Neuronal stem cell (in vitro differentiated cells): ENCODE measurements at regions not wholly inside any gene's neighbourhood (a gene's known extent, or its start where the extent isn't known, plus 50 kb on each side); places are given as distances from the start of the nearest gene placed in this dataset.

Source experiments
- DNase-seq: peaks from one replicate; pipeline ENCODE4 v3.0.0-alpha.2; 2013; ENCODE audit warnings: low spot score
- H2AFZ ChIP-seq: one replicate; pipeline ENCODE4 v1.6.1; 2013; ENCODE audit warnings: mild to moderate bottlenecking, low read length, inconsistent platforms
- H2AK5ac ChIP-seq: 2 replicates; pipeline ENCODE4 v1.6.1; 2013; ENCODE audit warnings: low read depth, mild to moderate bottlenecking, inconsistent platforms, low read length, moderate library complexity, mixed read lengths
- H2BK120ac ChIP-seq: 2 replicates; pipeline ENCODE4 v1.6.1; 2013; ENCODE audit warnings: low read depth, mild to moderate bottlenecking, inconsistent platforms, low read length, moderate library complexity, mixed read lengths
- H2BK12ac ChIP-seq: one replicate; pipeline ENCODE4 v1.6.1; 2013; ENCODE audit warnings: low read length, inconsistent platforms
- H2BK15ac ChIP-seq: 2 replicates; pipeline ENCODE4 v1.6.1; 2013; ENCODE audit warnings: mild to moderate bottlenecking, low read length, inconsistent platforms, mixed read lengths
- H2BK5ac ChIP-seq: one replicate; pipeline ENCODE4 v1.6.1; 2013; ENCODE audit warnings: inconsistent platforms, mild to moderate bottlenecking, low read length, moderate library complexity
- H3K14ac ChIP-seq: one replicate; pipeline ENCODE4 v1.6.1; 2013; ENCODE audit warnings: low read length, inconsistent platforms
- H3K18ac ChIP-seq: 2 replicates; pipeline ENCODE4 v1.6.1; 2013; ENCODE audit warnings: low read length, inconsistent platforms
- H3K23ac ChIP-seq: 2 replicates; pipeline ENCODE4 v1.6.1; 2013; ENCODE audit warnings: low read depth, mild to moderate bottlenecking, mixed read lengths, low read length, inconsistent platforms; ENCODE audit not compliant: poor library complexity
- H3K27ac ChIP-seq: replicated peaks from 3 replicates; pipeline ENCODE4 v1.5.1; 2013; ENCODE audit warnings: low read length, inconsistent platforms
- H3K27me3 ChIP-seq, 3 experiments: 2 replicates each; pipeline ENCODE4 v1.6.1; 2013; ENCODE audit warnings: low read length in 3 of 3, mild to moderate bottlenecking in 2 of 3, inconsistent platforms in 1 of 3, low read depth in 1 of 3, mixed read lengths in 1 of 3, moderate library complexity in 1 of 3; ENCODE audit not compliant: control insufficient read depth in 3 of 3, insufficient read depth in 3 of 3
- H3K36me3 ChIP-seq, 2 donors: replicated peaks in 1 of 2; 2 replicates each; pipeline ENCODE4 v1.6.1; 2013; ENCODE audit warnings: low read length in 2 of 2; ENCODE audit not compliant: control insufficient read depth in 2 of 2, insufficient read depth in 2 of 2
- H3K4ac ChIP-seq: 2 replicates; pipeline ENCODE4 v1.6.1; 2013; ENCODE audit warnings: inconsistent platforms, mild to moderate bottlenecking, low read length, moderate library complexity
- H3K4me1 ChIP-seq, 2 donors: 1 replicate in 1 of 2; 2 replicates in 1 of 2; pipeline ENCODE4 v1.6.1; 2013; ENCODE audit warnings: low read length in 2 of 2, low read depth in 1 of 2; ENCODE audit not compliant: control insufficient read depth in 2 of 2, insufficient read depth in 1 of 2
- H3K4me2 ChIP-seq: one replicate; pipeline ENCODE4 v1.6.1; 2013; ENCODE audit warnings: mild to moderate bottlenecking, low read length, inconsistent platforms; ENCODE audit not compliant: insufficient read depth, poor library complexity, severe bottlenecking
- H3K4me3 ChIP-seq, 2 donors: 2 replicates each; pipeline ENCODE4 v1.5.1; 2013; ENCODE audit warnings: low read length in 2 of 2, mild to moderate bottlenecking in 2 of 2, inconsistent platforms in 1 of 2, moderate library complexity in 1 of 2
- H3K79me1 ChIP-seq: one replicate; pipeline ENCODE4 v1.6.1; 2013; ENCODE audit warnings: low read depth, mild to moderate bottlenecking, inconsistent platforms, low read length, moderate library complexity
- H3K9ac ChIP-seq: one replicate; pipeline ENCODE4 v1.6.1; 2013; ENCODE audit warnings: mild to moderate bottlenecking, low read depth, low read length, inconsistent platforms; ENCODE audit not compliant: poor library complexity
- H3K9me3 ChIP-seq, 2 donors: replicated peaks in 1 of 2; 2 replicates each; pipeline versions ENCODE3 to v1.6.1; 2013; ENCODE audit warnings: low read length in 2 of 2, mild to moderate bottlenecking in 2 of 2, inconsistent platforms in 1 of 2, low read depth in 1 of 2, mixed read lengths in 1 of 2, moderate library complexity in 1 of 2; ENCODE audit not compliant: control insufficient read depth in 2 of 2, insufficient read depth in 1 of 2
- H4K8ac ChIP-seq: one replicate; pipeline ENCODE4 v1.6.1; 2013; ENCODE audit warnings: low read depth, mild to moderate bottlenecking, inconsistent platforms, low read length, moderate library complexity
- H4K91ac ChIP-seq: one replicate; pipeline ENCODE4 v1.6.1; 2013; ENCODE audit warnings: low read length, low read depth, mild to moderate bottlenecking, inconsistent platforms; ENCODE audit not compliant: poor library complexity
- WGBS, 2 donors: extraction: QIAGEN DNeasy Blood & Tissue Kit; methylation state at CpG; one replicate each; pipeline ENCODE4 v1.1.7; 2013; ENCODE audit warnings: missing lambda C conversion rate in 2 of 2, mixed read lengths in 1 of 2; ENCODE audit not compliant: insufficient read length in 2 of 2, insufficient replicate concordance in 1 of 2; ENCODE audit errors: extremely low coverage in 2 of 2; 5-methylcytosine and 5-hydroxymethylcytosine counted together

DNA sequence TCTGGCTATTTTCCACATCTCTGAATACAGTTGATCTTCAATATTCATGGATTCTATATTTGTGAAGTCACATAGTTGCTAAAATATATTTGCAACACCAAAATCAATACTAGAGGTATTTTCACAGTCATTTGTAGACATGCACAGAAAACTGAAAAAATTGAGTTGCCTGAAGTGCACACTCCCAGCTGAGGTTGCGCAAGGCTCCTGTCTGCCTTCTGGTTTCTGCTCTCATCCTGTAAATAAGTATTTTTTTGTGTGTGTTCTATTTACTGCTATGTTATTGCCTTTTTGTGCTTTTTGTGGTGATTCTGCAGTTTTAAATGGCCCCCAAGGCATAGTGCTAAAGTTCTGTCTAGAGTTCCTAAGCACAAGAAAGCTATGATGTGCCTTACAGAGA, 371.1 kb upstream of the GRAMD2B start:
- no peak overlapping the region for H3K4me2 ChIP-seq
- H3K27me3 ChIP-seq, result no peaks in the 10 kb centered on the region
- peaks cover 3 to 7% of the 10 kb centered on the region in 2 donors for H3K9me3 ChIP-seq
- H3K27ac ChIP-seq, result no peak overlapping the region
- no CpG with 5 or more reads among the region's 1 CpG for WGBS, 2 donors
- DNase-seq, result no peak
- H4K91ac ChIP-seq, result no peak overlapping the region
- H3K23ac ChIP-seq, result no peak overlapping the region
- no peak overlapping the region for H2BK120ac ChIP-seq
- no peak overlapping the region for H3K4ac ChIP-seq
- no peak overlapping the region for H3K4me3 ChIP-seq
- H3K14ac ChIP-seq, result no peak overlapping the region
- no peaks in the 10 kb centered on the region for H3K79me1 ChIP-seq
- H3K18ac ChIP-seq, result no peak overlapping the region
- H2BK12ac ChIP-seq, result no peak overlapping the region
- no peak overlapping the region for H4K8ac ChIP-seq
- H3K4me1 ChIP-seq, result peaks cover 4 to 5% of the 10 kb centered on the region in 2 donors
- H2AFZ ChIP-seq, result no peak overlapping the region
- no peak overlapping the region for H3K9ac ChIP-seq
- H3K36me3 ChIP-seq, result no peaks in the 10 kb centered on the region
- H2AK5ac ChIP-seq, result no peak overlapping the region
- H2BK15ac ChIP-seq, result no peak overlapping the region
- no peak overlapping the region for H2BK5ac ChIP-seq

DNA sequence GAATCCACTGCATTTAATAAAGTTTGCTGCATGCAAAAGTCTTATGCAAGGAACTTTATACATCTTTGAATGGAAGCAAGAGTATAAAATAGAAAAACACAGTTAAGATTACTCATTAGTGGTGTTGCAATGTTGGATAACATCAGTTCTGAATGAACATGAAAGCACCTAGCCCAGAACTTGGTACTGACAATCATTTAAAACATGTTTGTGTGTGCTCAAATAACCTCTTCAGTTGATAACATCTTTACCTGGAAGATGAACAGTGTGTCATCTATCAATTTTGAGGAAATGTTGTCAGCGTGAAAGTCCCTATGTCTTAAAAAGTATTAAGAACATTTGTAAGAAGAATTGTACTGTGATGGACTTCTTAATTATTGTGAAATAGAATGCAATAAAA, 370.4 kb upstream of the GRAMD2B start:
- Histone ChIP-seq H3K9me3 (peaks cover 3 to 7% of the 10 kb centered on the region in 2 donors), H3K4me1 (peaks cover 4 to 5% of the 10 kb centered on the region in 2 donors), H3K4me2 (no peak overlapping the region), H2AK5ac (no peak overlapping the region), H2AFZ (no peak overlapping the region), H2BK15ac (no peak overlapping the region), H3K18ac (no peak overlapping the region), H3K9ac (no peak overlapping the region), H3K27me3 (no peaks in the 10 kb centered on the region), H3K27ac (no peak overlapping the region), H2BK12ac (no peak overlapping the region), H2BK5ac (no peak overlapping the region), H3K14ac (no peak overlapping the region), H3K4me3 (no peak overlapping the region), H3K4ac (no peak overlapping the region), H3K79me1 (no peaks in the 10 kb centered on the region), H3K23ac (no peak overlapping the region), H4K91ac (no peak overlapping the region), H3K36me3 (no peaks in the 10 kb centered on the region), H4K8ac (no peak overlapping the region), H2BK120ac (no peak overlapping the region)
- no CpG with 5 or more reads among the region's 1 CpG for WGBS, 2 donors
- DNase-seq, result no peak

DNA sequence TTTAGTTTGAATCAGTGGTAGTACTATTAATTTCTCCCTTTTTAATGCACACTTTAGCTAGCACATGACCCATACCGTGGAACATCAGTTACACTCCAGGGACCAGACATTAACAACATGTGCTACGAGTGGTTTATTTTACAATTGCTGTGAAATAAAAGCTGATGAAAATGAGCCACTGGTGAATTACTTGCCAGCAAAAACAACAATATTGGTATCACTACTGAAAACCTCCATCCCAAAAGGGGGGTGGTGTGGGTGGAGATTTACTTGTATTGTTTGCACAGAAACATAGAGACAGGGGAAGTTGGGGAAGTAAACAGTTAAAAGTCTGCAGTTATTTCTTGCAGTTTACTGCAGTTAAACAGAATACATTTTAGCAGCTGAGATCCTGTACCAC, 369.6 kb upstream of the GRAMD2B start:
- H3K9ac ChIP-seq, result no peak overlapping the region
- H4K8ac ChIP-seq, result no peak overlapping the region
- no peak overlapping the region for H2BK12ac ChIP-seq
- no peak overlapping the region for H2BK120ac ChIP-seq
- no peak overlapping the region for H3K4me2 ChIP-seq
- H2BK15ac ChIP-seq, result no peak overlapping the region
- no peaks in the 10 kb centered on the region for H3K36me3 ChIP-seq
- H3K23ac ChIP-seq, result no peak overlapping the region
- no peak overlapping the region for H3K4ac ChIP-seq
- H3K18ac ChIP-seq, result no peak overlapping the region
- no peak overlapping the region for H2AFZ ChIP-seq
- whole genome bisulfite sequencing, 2 donors, result no CpG with 5 or more reads among the region's 2 CpGs
- H3K9me3 ChIP-seq, result peaks cover 3 to 7% of the 10 kb centered on the region in 2 donors
- H3K4me3 ChIP-seq, result no peak overlapping the region
- no peaks in the 10 kb centered on the region for H3K27me3 ChIP-seq
- H3K79me1 ChIP-seq, result no peaks in the 10 kb centered on the region
- no peak overlapping the region for H2BK5ac ChIP-seq
- no peak overlapping the region for H3K27ac ChIP-seq
- H2AK5ac ChIP-seq, result no peak overlapping the region
- H3K4me1 ChIP-seq, result peaks cover 4 to 5% of the 10 kb centered on the region in 2 donors
- no peak overlapping the region for H3K14ac ChIP-seq
- no peak for DNase-seq
- H4K91ac ChIP-seq, result no peak overlapping the region

DNA sequence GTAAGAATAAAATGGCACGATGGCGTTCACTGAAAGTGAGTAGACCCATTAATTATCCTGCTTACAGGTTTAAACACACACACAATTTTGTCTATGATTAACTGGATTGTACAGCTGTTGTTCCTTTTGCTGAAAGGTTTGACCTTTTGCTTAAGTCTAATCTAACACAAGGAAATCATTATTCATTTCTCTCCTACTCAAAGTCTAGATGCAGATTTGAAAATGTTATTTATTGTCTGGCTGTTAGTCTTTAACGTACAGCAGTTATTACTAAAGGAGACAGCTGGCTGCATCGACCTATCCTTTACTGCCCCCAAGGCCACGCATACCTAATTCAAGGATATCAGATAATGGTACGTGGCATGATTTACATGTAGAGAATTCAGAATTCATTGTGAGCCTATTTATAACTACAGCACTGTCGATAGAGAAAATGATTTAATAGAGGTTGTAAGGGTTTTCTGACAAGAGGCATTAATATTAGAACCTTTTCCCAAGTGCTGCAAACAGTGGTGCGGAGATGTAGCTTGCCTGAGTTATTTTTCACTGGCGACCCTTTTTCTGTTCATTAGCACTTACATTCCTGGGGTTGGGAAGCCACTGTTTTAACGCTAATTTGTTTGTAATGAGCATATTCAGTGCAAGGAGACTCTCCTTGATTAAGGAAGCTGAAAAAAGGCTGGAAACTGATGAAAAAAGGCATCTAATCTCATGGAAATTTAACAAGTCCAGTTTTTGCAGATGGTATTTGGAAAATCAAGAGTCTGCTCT, 368.4 kb upstream of the GRAMD2B start:
- no peaks in the 10 kb centered on the region for H3K27me3 ChIP-seq
- no peak overlapping the region for H3K4ac ChIP-seq
- H3K14ac ChIP-seq, result no peak overlapping the region
- no peak overlapping the region for H2BK12ac ChIP-seq
- H3K4me2 ChIP-seq, result no peak overlapping the region
- no peak for DNase-seq
- H2AFZ ChIP-seq, result no peak overlapping the region
- H2BK120ac ChIP-seq, result no peak overlapping the region
- no peak overlapping the region for H3K9ac ChIP-seq
- no peaks in the 10 kb centered on the region for H3K36me3 ChIP-seq
- no peak overlapping the region for H4K8ac ChIP-seq
- no peak overlapping the region for H3K4me3 ChIP-seq
- no peak overlapping the region for H2AK5ac ChIP-seq
- no peak overlapping the region for H3K18ac ChIP-seq
- H3K79me1 ChIP-seq, result no peaks in the 10 kb centered on the region
- no CpG with 5 or more reads among the region's 10 CpGs for WGBS, 2 donors
- H2BK5ac ChIP-seq, result no peak overlapping the region
- no peak overlapping the region for H3K23ac ChIP-seq
- peaks cover 3 to 7% of the 10 kb centered on the region in 2 donors for H3K9me3 ChIP-seq
- no peak overlapping the region for H2BK15ac ChIP-seq
- H3K4me1 ChIP-seq, result peaks cover 4 to 5% of the 10 kb centered on the region in 2 donors
- no peak overlapping the region for H4K91ac ChIP-seq
- no peak overlapping the region for H3K27ac ChIP-seq
